ENCODE measurements at regions not wholly inside any gene's neighbourhood (a gene's known extent, or its start where the extent isn't known, plus 50 kb on each side); places are given as distances from the start of the nearest gene placed in this dataset.

- no peaks in the 10 kb centered on the region for H3K9me3 ChIP-seq
- no peak overlapping the region for H3K27ac ChIP-seq
- no peaks in the 10 kb centered on the region for H3K27me3 ChIP-seq
- H3K4me3 ChIP-seq, result no peak overlapping the region
- no peak for ATAC-seq
- no peaks in the 10 kb centered on the region for H3K36me3 ChIP-seq
- peaks cover 0 to 7% (median 0%) of the 10 kb centered on the region in 3 donors for H3K4me1 ChIP-seq
- TF ChIP-seq CTCF (IDR thresholded peaks at IDR 0.05) (no peak), EP300 (IDR thresholded peaks at IDR 0.05) (no peak)
- WGBS, 2 donors (ENCODE audit: low coverage in 1 of 2), result 52 to 56% methylated on average over 2 of the region's 2 CpGs
These were observed 182.4 kb upstream of the DPH6 start for GRCh38 chr15:35728219-35728940.

GRCh38 chr15:35736150-35736549, 190.2 kb upstream of the DPH6 start:
- TF ChIP-seq EP300 (IDR thresholded peaks at IDR 0.05), result no peak
- TF ChIP-seq POLR2AphosphoS5 (IDR thresholded peaks at IDR 0.05), result no peak
- no peak for TF ChIP-seq POLR2A (IDR thresholded peaks at IDR 0.05)
- TF ChIP-seq CTCF (IDR thresholded peaks at IDR 0.05), result no peak
- WGBS, 2 donors (ENCODE audit: low coverage in 1 of 2), result 89 to 100% methylated on average over 1 to 2 of the region's 2 CpGs
- no peak for ATAC-seq
- no peaks in the 10 kb centered on the region for H3K9me3 ChIP-seq
- H3K27ac ChIP-seq, result no peak overlapping the region
- H3K4me3 ChIP-seq, result no peak overlapping the region
- no peaks in the 10 kb centered on the region for H3K36me3 ChIP-seq
- H3K4me1 ChIP-seq, result no peaks in the 10 kb centered on the region
- no peaks in the 10 kb centered on the region for H3K27me3 ChIP-seq

- no peak for ATAC-seq
- 83 to 91% methylated on average over 2 of the region's 2 CpGs for WGBS, 2 donors (ENCODE audit: low coverage in 1 of 2)
- H3K36me3 ChIP-seq, result no peaks in the 10 kb centered on the region
- H3K4me1 ChIP-seq, result no peaks in the 10 kb centered on the region
- no peak for TF ChIP-seq POLR2A (IDR thresholded peaks at IDR 0.05)
- TF ChIP-seq POLR2AphosphoS5 (IDR thresholded peaks at IDR 0.05), result no peak
- TF ChIP-seq CTCF (IDR thresholded peaks at IDR 0.05), result no peak
- no peak overlapping the region for H3K27ac ChIP-seq
- H3K4me3 ChIP-seq, result no peak overlapping the region
- H3K27me3 ChIP-seq, result no peaks in the 10 kb centered on the region
- H3K9me3 ChIP-seq, result no peaks in the 10 kb centered on the region
These were observed 191.5 kb upstream of the DPH6 start for GRCh38 chr15:35737441-35737840.

- H3K27ac ChIP-seq, result no peak overlapping the region
- H3K36me3 ChIP-seq, result no peaks in the 10 kb centered on the region
- H3K4me3 ChIP-seq, result no peak overlapping the region
- H3K27me3 ChIP-seq, result no peaks in the 10 kb centered on the region
- TF ChIP-seq EP300 (IDR thresholded peaks at IDR 0.05) (no peak), POLR2A (IDR thresholded peaks at IDR 0.05) (no peak), CTCF (IDR thresholded peaks at IDR 0.05) (no peak), POLR2AphosphoS5 (IDR thresholded peaks at IDR 0.05) (no peak)
- no peaks in the 10 kb centered on the region for H3K9me3 ChIP-seq
- WGBS, 2 donors (ENCODE audit: low coverage in 1 of 2), result 86 to 97% methylated on average over 3 of the region's 3 CpGs
- ATAC-seq, result no peak
- H3K4me1 ChIP-seq, result no peaks in the 10 kb centered on the region
These were observed 192.4 kb upstream of the DPH6 start for GRCh38 chr15:35738370-35738769.

- Histone ChIP-seq H3K27ac (no peak overlapping the region), H3K9me3 (no peaks in the 10 kb centered on the region), H3K36me3 (no peaks in the 10 kb centered on the region), H3K4me3 (no peak overlapping the region), H3K4me1 (no peaks in the 10 kb centered on the region), H3K27me3 (no peaks in the 10 kb centered on the region)
- TF ChIP-seq POLR2AphosphoS5 (IDR thresholded peaks at IDR 0.05), result no peak
- TF ChIP-seq POLR2A (IDR thresholded peaks at IDR 0.05), result no peak
- no peak for TF ChIP-seq CTCF (IDR thresholded peaks at IDR 0.05)
- TF ChIP-seq EP300 (IDR thresholded peaks at IDR 0.05), result no peak
- no peak for ATAC-seq
These were observed 194.8 kb upstream of the DPH6 start for GRCh38 chr15:35740761-35741160.

Measured in gastroesophageal sphincter (tissue), 4 donors.